Thymus (tissue), 11 donors: ENCODE measurements at regions not wholly inside any gene's neighbourhood (a gene's known extent, or its start where the extent isn't known, plus 50 kb on each side); places are given as distances from the start of the nearest gene placed in this dataset.

Experiments
- DNase-seq, 9 donors: peaks; one replicate each; pipeline ENCODE4 v3.0.0-alpha.2; 2013; ENCODE audit warnings: low spot score in 9 of 9, low read depth in 6 of 9, missing footprints in 1 of 9
- H3K27ac ChIP-seq, 2 donors: one replicate each; pipeline ENCODE4 v1.5.1; 2013; ENCODE audit warnings: control low read depth in 1 of 2, low read depth in 1 of 2, low read length in 1 of 2, mild to moderate bottlenecking in 1 of 2, moderate library complexity in 1 of 2
- H3K27me3 ChIP-seq, 2 donors: one replicate each; pipeline ENCODE4 v1.5.1; 2013; ENCODE audit warnings: low read length in 1 of 2; ENCODE audit not compliant: control insufficient read depth in 2 of 2, insufficient read depth in 1 of 2
- H3K36me3 ChIP-seq, 2 donors: one replicate each; pipeline ENCODE4 v1.5.1; 2013; ENCODE audit warnings: low read length in 1 of 2, mild to moderate bottlenecking in 1 of 2, moderate library complexity in 1 of 2; ENCODE audit not compliant: control insufficient read depth in 2 of 2, insufficient read depth in 2 of 2
- H3K4me1 ChIP-seq, 2 donors: one replicate each; pipeline ENCODE4 v1.5.1; 2013; ENCODE audit warnings: low read length in 2 of 2; ENCODE audit not compliant: control insufficient read depth in 2 of 2, insufficient read depth in 2 of 2
- H3K4me3 ChIP-seq, 2 donors: one replicate each; pipeline ENCODE4 v1.5.1; 2013; ENCODE audit warnings: low read length in 2 of 2, control low read depth in 1 of 2, mild to moderate bottlenecking in 1 of 2
- H3K9me3 ChIP-seq, 2 donors: one replicate each; pipeline ENCODE4 v1.5.1; 2013; ENCODE audit warnings: low read length in 1 of 2, mild to moderate bottlenecking in 1 of 2; ENCODE audit not compliant: control insufficient read depth in 2 of 2, insufficient read depth in 1 of 2
- WGBS: extraction: QIAGEN DNeasy Blood & Tissue Kit; methylation state at CpG from one replicate; pipeline ENCODE4 v1.1.7; 2013; 5-methylcytosine and 5-hydroxymethylcytosine counted together
- donor health status: healthy.

GRCh38 chr6:159487636-159488035 is 205.4 kb downstream of the SOD2 start:
- Histone ChIP-seq H3K27ac (no peak overlapping the region), H3K4me1 (no peaks in the 10 kb centered on the region), H3K9me3 (no peaks in the 10 kb centered on the region), H3K27me3 (no peaks in the 10 kb centered on the region), H3K36me3 (no peaks in the 10 kb centered on the region), H3K4me3 (no peak overlapping the region)
- no peak for DNase-seq
- WGBS, result 83% methylated on average over 2 of the region's 2 CpGs

GRCh38 chr6:159483259-159483658 is 209.8 kb downstream of the SOD2 start:
- H3K27me3 ChIP-seq, result no peaks in the 10 kb centered on the region

GRCh38 chr6:159481897-159482296 is 211.1 kb downstream of the SOD2 start:
- Histone ChIP-seq H3K27me3 (no peaks in the 10 kb centered on the region), H3K4me3 (no peak overlapping the region), H3K9me3 (no peaks in the 10 kb centered on the region), H3K36me3 (no peaks in the 10 kb centered on the region), H3K4me1 (no peaks in the 10 kb centered on the region), H3K27ac (no peak overlapping the region)
- DNase-seq, result no peak
- 94% methylated on average over 1 of the region's 1 CpG for WGBS

More at GRCh38 chr6:159483259-159483658, 209.8 kb downstream of the SOD2 start:
- no peak for DNase-seq
- no peaks in the 10 kb centered on the region for H3K9me3 ChIP-seq
- H3K36me3 ChIP-seq, result no peaks in the 10 kb centered on the region
- H3K4me1 ChIP-seq, result no peaks in the 10 kb centered on the region
- H3K4me3 ChIP-seq, result no peak overlapping the region
- 76% methylated on average over 3 of the region's 3 CpGs for WGBS
- no peak overlapping the region for H3K27ac ChIP-seq

DNA sequence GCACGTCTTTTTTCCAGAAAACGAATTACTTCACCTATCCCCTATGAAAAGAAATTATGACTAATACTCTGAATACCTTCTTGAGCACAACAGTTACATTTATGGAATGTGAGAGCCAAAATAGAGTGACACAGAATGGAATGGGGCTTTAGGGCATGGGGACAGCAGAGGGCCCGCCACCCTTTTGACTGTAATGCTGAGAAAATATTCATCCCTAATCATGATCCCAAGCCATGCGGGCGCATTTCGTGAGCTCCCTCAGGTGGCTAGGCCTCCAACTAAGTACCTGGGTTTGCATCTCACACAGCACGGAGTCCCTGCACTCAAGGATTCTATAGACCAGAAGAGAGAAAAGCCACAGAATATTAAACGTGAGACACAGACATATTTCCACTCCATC is 212.6 kb downstream of the SOD2 start:
- DNase-seq, result no peak

DNA sequence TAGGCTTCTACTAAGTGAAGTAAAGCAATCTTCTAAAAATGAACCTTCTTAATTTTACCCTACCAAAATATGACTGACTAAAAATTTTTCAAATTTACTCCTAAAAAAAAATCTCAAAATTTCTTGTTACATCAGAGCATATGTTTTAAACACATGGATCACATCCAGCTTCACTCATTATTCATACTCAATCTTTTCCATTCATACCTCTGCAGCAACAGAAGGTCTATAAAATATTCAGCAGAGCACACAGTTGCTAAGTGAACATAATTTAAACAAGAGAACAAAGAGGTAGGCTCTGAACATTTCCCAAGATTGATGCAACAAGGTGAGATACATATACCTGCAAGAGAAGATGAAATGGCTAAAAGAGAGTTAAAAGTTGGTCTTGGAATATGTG is 213.9 kb downstream of the SOD2 start:
- Histone ChIP-seq H3K27ac (no peak overlapping the region), H3K4me3 (no peak overlapping the region), H3K36me3 (no peaks in the 10 kb centered on the region), H3K27me3 (no peaks in the 10 kb centered on the region), H3K4me1 (no peaks in the 10 kb centered on the region), H3K9me3 (no peaks in the 10 kb centered on the region)
- no peak for DNase-seq

More for the DNA sequence above, 212.6 kb downstream of the SOD2 start:
- no peaks in the 10 kb centered on the region for H3K36me3 ChIP-seq
- H3K9me3 ChIP-seq, result no peaks in the 10 kb centered on the region
- no peak overlapping the region for H3K4me3 ChIP-seq
- 89% methylated on average over 8 of the region's 8 CpGs for WGBS
- no peaks in the 10 kb centered on the region for H3K27me3 ChIP-seq
- H3K4me1 ChIP-seq, result no peaks in the 10 kb centered on the region
- H3K27ac ChIP-seq, result no peak overlapping the region

- Histone ChIP-seq H3K27ac (no peak overlapping the region), H3K36me3 (no peaks in the 10 kb centered on the region), H3K4me1 (no peaks in the 10 kb centered on the region), H3K27me3 (no peaks in the 10 kb centered on the region), H3K9me3 (no peaks in the 10 kb centered on the region), H3K4me3 (no peak overlapping the region)
- WGBS, result 89% methylated on average over 4 of the region's 4 CpGs
- no peak for DNase-seq
Measured at GRCh38 chr6:159473475-159474263, 219.4 kb downstream of the SOD2 start.

GRCh38 chr6:159470397-159470796 is 222.6 kb downstream of the SOD2 start:
- Histone ChIP-seq H3K36me3 (no peaks in the 10 kb centered on the region), H3K27ac (no peak overlapping the region), H3K27me3 (no peaks in the 10 kb centered on the region), H3K4me1 (no peaks in the 10 kb centered on the region), H3K4me3 (no peak overlapping the region), H3K9me3 (no peaks in the 10 kb centered on the region)
- no peak for DNase-seq
- WGBS, result 96% methylated on average over 3 of the region's 3 CpGs

GRCh38 chr6:159469443-159469842 is 223.6 kb downstream of the SOD2 start:
- no peaks in the 10 kb centered on the region for H3K36me3 ChIP-seq
- no peaks in the 10 kb centered on the region for H3K9me3 ChIP-seq
- H3K27ac ChIP-seq, result no peak overlapping the region
- DNase-seq, result no peak
- WGBS, result 95% methylated on average over 4 of the region's 4 CpGs
- H3K27me3 ChIP-seq, result no peaks in the 10 kb centered on the region
- no peaks in the 10 kb centered on the region for H3K4me1 ChIP-seq
- no peak overlapping the region for H3K4me3 ChIP-seq

GRCh38 chr6:159468994-159469393 is 224.0 kb downstream of the SOD2 start:
- no peak overlapping the region for H3K4me3 ChIP-seq
- 91% methylated on average over 3 of the region's 3 CpGs for WGBS
- no peak for DNase-seq
- H3K36me3 ChIP-seq, result no peaks in the 10 kb centered on the region
- no peaks in the 10 kb centered on the region for H3K4me1 ChIP-seq
- H3K27me3 ChIP-seq, result no peaks in the 10 kb centered on the region
- H3K27ac ChIP-seq, result no peak overlapping the region
- H3K9me3 ChIP-seq, result no peaks in the 10 kb centered on the region
